HPDE6-E6E7 (cell line): ENCODE measurements at regions not wholly inside any gene's neighbourhood (a gene's known extent, or its start where the extent isn't known, plus 50 kb on each side); places are given as distances from the start of the nearest gene placed in this dataset.
"Not testable (repeated sequence)": the region's sequence is repeated elsewhere in the genome, so short reads cannot be mapped to it uniquely, and the experiment has no call there.

ENCODE experiments used
- DNase-seq: peaks from one replicate; pipeline ENCODE4 v3.0.0; 2011; ENCODE audit warnings: missing footprints; ENCODE audit errors: extremely low spot score

- DNase-seq: no peak
Observed at GRCh38 chrX:36650622-36651021, 357.5 kb upstream of the FAM47C start.

DNA sequence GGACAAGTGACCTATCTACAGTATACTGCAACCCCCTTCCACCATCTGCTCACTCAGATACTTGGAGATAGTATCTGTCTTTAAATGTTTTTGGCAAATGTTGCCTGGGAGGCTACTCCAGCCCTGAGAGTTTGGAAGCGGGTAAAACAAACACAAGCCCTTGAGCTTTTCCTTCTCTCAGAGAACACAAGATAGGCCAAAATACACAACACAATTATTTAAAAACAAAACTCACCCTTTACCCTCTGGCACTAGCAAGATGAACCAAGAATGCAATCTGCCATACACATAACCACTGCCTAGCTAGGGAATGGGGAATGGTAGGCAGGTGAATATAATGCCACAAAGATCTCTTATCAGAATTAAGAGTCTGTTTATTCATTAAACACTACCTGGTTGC is 324.7 kb upstream of the FAM47C start:
- no peak for DNase-seq

DNA sequence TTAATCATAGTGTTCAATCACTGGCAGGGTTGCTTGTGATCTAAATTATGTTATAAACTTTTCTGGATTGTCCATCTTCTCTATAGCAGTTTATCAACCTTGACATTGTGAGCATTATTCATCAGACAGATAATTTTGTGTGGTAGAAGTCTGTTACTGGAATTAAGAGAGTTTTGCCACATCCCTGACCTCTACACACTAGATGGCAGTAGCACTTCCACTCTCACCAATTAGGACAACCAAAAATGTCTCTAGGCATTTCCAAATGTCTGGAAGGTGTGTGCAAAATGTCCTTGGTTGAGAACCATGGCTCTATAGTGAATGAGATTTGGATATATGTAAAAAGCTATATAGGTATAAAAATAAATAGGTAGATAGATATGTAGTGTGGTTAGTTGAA is 324.1 kb upstream of the FAM47C start:
- DNase-seq: no peak

DNA sequence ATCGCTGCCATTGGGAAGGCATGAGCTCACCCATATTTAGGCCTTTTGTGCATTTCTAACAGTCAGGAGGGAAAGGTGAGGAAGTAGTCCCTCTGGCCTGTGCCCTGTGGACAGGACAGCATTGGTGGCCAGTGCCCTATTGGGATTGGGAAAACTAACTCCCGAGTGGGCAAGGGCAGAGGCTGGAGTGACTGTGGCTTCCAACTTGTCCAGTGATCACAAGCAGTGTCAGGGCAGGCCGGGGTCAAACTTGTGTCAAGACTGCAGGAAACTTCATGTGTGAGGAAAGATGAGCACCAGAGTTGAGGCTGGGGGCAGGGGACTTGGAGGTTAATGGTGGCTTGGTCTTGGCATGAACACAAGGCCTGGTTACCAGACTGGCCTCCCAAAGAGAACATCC is 286.2 kb upstream of the FAM47C start:
- DNase-seq: no peak

GRCh38 chrX:36753602-36754001 is 254.6 kb upstream of the FAM47C start:
- DNase-seq: no peak

DNA sequence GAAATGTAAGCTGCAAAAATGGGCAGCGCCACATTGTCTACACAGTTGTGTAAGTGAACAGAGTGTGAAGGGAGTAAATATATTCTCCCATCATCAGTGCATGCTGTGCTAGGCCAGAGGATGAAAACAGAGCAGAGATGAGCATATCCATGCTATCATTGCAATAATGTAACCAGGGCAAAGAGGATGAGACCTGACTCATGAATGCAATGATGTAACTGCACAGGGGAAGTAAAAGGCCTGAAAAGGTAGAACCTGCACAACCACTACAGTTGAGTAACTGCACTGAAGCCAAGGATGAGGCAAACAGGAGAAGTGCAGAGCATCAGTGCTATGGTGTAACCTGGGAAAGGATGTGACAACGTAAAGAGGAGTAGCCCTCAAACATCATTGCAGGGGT is 220.4 kb upstream of the FAM47C start:
- DNase-seq: no peak

DNA sequence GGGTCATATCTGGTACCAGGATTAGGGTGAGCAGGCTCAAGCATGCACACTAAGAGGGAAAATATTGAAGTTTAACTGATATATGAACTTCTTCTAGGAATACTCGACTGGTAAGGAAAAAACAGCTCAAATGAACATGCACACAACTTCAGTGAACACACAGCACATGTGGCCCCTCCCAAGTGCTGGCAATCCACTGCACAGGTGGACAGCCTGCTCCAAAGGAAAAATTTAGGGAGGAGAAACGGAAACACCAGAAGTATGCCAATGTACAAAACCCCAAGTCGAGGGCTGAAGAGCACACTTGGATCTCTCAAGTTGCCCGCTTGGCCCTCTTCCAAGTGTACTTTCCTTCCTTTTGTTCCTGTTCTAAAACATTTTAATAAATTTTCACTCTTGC is 205.0 kb upstream of the FAM47C start:
- no peak for DNase-seq

GRCh38 chrX:36804066-36804465 is 204.1 kb upstream of the FAM47C start:
- no peak for DNase-seq

DNA sequence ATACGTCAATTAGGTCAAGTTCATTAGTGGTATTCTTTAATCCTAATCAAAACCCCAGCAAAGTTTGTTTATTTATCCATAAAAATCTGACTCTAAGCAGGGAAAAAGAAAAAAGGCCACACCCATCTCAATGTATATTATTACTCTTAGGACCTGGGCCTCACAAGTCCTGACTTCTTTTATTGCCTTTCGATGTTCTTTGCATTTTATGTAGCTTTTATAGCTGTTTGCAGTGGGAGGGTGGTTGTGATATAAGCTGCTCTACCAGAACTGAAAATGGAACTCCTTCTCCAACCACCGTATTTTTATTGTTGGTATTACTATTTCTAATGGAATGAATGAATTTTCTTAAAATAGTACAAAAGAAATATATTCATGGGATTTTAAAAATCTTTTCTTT is 163.3 kb upstream of the FAM47C start:
- DNase-seq: no peak

GRCh38 chrX:36847496-36847895 is 160.7 kb upstream of the FAM47C start:
- DNase-seq: no peak

DNA sequence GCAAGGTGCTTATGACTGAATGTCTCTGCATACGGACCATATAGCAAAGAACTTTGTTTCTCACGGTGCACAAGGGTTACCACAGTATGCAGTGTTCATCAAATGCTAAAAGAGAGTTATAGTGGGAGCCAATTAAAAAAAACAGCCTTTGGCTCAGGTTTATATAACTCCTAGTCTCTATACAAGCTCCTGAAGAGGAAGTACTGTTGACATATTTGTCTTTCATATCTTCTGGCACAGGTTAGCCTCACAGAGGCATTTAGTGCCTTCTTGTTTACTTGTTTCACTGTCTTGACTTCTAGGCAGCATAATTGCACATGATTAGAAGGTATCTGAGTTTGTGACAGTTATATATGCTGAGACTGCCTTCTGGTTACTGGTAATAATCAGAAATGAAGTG is 158.8 kb upstream of the FAM47C start:
- DNase-seq: no peak

DNA sequence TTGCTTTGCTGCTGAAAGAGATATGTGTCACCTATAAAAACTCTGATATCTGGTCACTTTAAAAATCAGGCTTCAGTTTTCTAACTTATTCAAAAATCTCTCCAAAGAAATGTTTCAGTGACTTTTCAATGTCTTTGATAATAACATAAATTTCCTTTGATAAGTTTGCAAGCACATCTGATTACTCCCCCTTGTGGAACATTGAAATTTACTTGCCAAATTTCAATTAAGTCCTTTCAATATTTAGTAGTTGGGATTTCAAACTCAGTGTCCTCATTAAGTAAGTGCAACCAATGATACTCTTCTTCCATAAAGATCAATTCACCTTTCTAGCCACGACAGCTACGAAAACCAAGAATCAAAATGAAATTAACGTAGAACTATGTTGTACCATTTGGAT is 151.3 kb upstream of the FAM47C start:
- no peak for DNase-seq

GRCh38 chrX:36859231-36859630 is 148.9 kb upstream of the FAM47C start:
- no peak for DNase-seq

DNA sequence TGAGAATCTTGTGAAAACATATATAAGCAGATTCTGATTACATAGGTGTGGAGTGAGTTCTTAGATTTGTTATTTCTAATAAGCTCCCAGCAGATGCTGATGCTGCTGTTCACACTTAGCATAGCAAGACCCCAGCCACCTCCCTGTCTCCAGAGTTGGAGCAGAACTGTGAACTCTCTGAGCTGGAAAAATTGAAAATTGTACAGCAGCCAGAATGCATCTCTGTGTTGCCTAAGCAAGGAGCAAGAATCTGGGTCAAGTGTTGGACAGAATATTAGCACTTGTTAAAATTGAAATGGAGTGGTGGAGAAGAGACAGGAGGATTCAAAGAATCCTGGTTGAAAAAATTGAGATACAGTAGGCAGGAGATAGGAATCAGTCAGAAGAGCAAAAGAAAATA is 146.6 kb upstream of the FAM47C start:
- no peak for DNase-seq

DNA sequence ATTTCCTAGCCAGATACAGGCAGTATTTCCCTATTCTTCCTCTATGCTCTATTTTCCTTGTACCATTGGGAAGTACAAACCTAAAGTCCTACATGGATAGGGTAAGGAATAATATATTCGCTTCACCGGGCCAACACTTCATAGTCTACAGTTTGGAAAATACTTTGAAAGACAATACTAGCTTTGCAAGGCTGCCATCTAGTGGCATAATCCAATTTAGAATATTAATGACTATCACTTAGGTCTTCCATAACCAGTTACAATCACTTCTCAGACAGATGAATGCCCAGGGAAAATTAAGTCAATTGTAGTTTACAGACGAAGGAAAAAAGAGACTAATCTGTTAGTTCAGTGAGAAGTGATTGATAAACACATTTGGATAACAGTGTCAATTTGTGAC is 141.0 kb upstream of the FAM47C start:
- DNase-seq: peak; percentile 4

DNA sequence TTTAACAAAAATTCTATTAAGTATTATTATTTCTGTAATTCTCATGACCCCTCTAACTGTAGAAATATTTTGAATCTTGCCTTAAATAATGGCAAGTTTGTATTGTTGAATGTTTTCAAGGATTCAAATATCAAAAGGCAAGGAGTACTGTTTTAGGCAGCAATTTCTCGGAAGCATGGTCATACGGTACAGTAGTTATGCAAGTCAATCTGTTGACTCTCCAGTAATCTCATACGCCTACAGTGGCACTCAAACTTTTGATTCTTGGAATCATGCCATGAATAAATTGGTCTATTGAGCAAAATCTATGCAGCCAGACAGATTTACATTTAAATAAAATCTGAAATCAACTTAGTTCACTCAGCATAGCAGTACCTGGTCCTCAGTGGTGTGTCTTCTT is 139.6 kb upstream of the FAM47C start:
- DNase-seq: no peak

GRCh38 chrX:36869457-36869856 is 138.7 kb upstream of the FAM47C start:
- DNase-seq: no peak

DNA sequence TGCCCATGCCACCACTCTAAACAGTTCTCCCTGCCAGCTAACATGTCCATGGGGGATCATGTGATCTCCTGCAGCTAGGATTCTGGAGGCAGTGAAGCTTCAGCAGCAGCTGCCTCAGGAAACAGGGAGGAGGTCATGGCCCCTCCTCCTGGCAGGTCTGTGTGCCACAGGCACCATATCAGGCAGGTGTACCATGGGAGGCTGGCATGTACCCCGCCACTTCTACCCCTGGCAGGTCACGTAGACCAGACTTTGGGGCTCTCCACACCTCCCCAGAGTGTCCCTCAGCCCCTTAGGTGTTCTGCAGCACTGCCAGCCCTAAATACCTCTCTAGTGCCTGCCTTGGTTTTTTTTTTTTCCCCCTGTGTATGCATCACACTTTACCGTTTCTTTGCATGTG is 110.5 kb upstream of the FAM47C start:
- DNase-seq: no peak

DNA sequence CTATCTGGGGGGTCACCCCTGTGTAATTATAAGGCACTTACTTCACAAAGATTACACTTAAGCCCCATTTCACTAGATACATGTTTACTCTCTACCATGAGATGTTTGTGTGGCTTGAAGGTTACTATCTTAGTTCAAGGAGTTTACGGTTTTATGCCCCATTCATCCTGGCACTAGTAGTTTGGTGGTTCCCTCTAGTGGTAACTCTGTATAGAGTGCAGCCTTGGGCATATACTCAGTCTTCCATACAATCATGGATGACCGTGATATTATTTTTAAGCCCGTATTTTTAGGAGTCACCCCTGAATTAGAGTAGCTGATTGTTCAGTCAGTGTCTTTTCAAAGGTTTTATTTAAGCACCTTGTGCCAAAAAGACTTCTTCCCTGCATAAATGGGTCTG is 109.9 kb upstream of the FAM47C start:
- DNase-seq: peak; percentile 4

- DNase-seq: not testable (repeated sequence)
Observed at GRCh38 chrX:36904561-36904960, 103.6 kb upstream of the FAM47C start.

GRCh38 chrX:36908801-36909675 is 99.1 kb upstream of the FAM47C start:
- DNase-seq: peak; percentile 10

DNA sequence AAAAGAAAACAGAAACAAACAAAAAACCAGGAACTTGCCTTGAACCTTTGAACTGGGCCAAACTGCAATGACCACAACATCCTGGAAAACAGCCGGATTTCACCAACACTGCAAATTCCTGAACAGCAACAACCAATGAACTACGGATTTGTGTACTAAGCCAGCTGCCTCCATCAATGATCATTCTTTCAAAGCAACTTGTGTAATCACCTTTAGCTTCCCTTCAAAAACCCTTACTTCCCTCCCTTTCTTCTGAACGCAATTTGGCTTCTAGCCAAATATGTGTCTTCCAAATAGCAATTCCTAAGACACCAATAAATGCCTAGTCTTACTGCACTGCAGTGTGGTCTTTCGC is 98.5 kb upstream of the FAM47C start:
- DNase-seq: no peak

- DNase-seq: no peak
Observed at GRCh38 chrX:36913551-36913950, 94.6 kb upstream of the FAM47C start.

GRCh38 chrX:36916941-36917340 is 91.2 kb upstream of the FAM47C start:
- no peak for DNase-seq
